Chondrocyte (in vitro differentiated cells): ENCODE measurements at regions not wholly inside any gene's neighbourhood (a gene's known extent, or its start where the extent isn't known, plus 50 kb on each side); places are given as distances from the start of the nearest gene placed in this dataset.

Source experiments
- DNase-seq: peaks from one replicate; pipeline ENCODE4 v3.0.0; 2021; ENCODE audit warnings: mixed read lengths, low spot score
- H3K27ac Mint-ChIP-seq: one replicate; pipeline ENCODE4 v1.8.0; 2021; ENCODE audit warnings: mild to moderate bottlenecking, moderate library complexity, mixed read lengths; ENCODE audit not compliant: unreplicated experiment
- H3K27me3 Mint-ChIP-seq: 2 replicates; pipeline ENCODE4 v1.8.0; 2021; ENCODE audit warnings: low read depth, mixed read lengths
- H3K36me3 Mint-ChIP-seq: 2 replicates; pipeline ENCODE4 v1.8.0; 2021; ENCODE audit warnings: low read depth, mixed read lengths
- H3K4me1 Mint-ChIP-seq: 2 replicates; pipeline ENCODE4 v1.8.0; 2021; ENCODE audit warnings: low read depth, mild to moderate bottlenecking, mixed read lengths
- H3K4me3 Mint-ChIP-seq: one replicate; pipeline ENCODE4 v1.8.0; 2021; ENCODE audit warnings: mild to moderate bottlenecking, moderate library complexity, mixed read lengths; ENCODE audit not compliant: unreplicated experiment
- H3K9me3 Mint-ChIP-seq: 2 replicates; pipeline ENCODE4 v1.8.0; 2021; ENCODE audit warnings: low read depth, mixed read lengths
- TF ChIP-seq, protein P1 (sequence below): fragments of 200-600 bp; sonication (generic); IDR thresholded peaks from 2 replicates; pipeline ENCODE4 v1.5.0; 2021; ENCODE audit warnings: antibody characterized with exemption, mild to moderate bottlenecking, moderate library complexity

DNA sequence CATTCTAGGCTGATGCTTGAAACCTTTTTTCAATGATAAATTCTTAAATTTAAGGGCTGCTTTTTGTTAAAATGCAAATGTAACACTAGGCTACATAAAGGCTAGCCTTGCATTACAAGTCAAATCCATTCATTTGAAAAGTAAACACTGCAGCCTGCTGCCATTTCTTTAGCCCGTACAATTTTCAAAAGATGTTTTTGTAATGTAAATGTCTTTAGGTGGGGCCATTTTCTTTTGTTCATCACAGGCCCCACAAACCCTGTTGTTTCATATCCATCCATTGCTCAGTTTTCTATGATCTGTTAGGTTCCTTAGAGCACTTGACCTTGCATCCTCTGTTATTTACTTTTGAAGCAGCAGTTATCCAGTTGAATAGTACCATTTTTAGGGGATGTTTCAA is 296.2 kb upstream of the AMOT start:
- H3K4me3 Mint-ChIP-seq, result no peak overlapping the region
- no peak for DNase-seq
- H3K36me3 Mint-ChIP-seq, result no peaks in the 10 kb centered on the region
- TF ChIP-seq, protein P1, sequence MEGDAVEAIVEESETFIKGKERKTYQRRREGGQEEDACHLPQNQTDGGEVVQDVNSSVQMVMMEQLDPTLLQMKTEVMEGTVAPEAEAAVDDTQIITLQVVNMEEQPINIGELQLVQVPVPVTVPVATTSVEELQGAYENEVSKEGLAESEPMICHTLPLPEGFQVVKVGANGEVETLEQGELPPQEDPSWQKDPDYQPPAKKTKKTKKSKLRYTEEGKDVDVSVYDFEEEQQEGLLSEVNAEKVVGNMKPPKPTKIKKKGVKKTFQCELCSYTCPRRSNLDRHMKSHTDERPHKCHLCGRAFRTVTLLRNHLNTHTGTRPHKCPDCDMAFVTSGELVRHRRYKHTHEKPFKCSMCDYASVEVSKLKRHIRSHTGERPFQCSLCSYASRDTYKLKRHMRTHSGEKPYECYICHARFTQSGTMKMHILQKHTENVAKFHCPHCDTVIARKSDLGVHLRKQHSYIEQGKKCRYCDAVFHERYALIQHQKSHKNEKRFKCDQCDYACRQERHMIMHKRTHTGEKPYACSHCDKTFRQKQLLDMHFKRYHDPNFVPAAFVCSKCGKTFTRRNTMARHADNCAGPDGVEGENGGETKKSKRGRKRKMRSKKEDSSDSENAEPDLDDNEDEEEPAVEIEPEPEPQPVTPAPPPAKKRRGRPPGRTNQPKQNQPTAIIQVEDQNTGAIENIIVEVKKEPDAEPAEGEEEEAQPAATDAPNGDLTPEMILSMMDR, result no peak
- H3K4me1 Mint-ChIP-seq, result no peaks in the 10 kb centered on the region
- no peaks in the 10 kb centered on the region for H3K27me3 Mint-ChIP-seq
- H3K27ac Mint-ChIP-seq, result no peak overlapping the region
- peaks cover 8% of the 10 kb centered on the region for H3K9me3 Mint-ChIP-seq

DNA sequence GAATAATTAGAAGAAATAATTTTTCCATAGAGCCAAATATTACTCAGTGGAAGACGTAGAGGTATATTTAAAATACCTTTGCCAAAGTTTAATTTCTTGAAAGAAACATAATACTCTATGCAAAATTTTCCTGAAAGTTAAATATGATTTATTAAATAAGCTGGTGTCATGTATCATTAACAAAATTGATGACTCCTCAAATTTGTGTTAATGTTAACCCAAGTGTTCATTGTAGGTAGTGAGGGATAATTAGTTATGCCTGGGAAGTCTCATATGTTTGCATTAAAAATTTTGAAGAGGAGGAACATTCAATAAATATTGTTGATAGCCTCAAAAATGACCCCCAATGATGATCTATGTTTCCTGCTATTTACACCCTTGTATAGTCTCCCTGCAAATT is 292.7 kb upstream of the AMOT start:
- peaks cover 8% of the 10 kb centered on the region for H3K9me3 Mint-ChIP-seq
- H3K4me1 Mint-ChIP-seq, result no peaks in the 10 kb centered on the region
- H3K27me3 Mint-ChIP-seq, result no peaks in the 10 kb centered on the region
- H3K27ac Mint-ChIP-seq, result no peak overlapping the region
- TF ChIP-seq, protein P1, result no peak
- H3K4me3 Mint-ChIP-seq, result no peak overlapping the region
- H3K36me3 Mint-ChIP-seq, result no peaks in the 10 kb centered on the region
- no peak for DNase-seq

DNA sequence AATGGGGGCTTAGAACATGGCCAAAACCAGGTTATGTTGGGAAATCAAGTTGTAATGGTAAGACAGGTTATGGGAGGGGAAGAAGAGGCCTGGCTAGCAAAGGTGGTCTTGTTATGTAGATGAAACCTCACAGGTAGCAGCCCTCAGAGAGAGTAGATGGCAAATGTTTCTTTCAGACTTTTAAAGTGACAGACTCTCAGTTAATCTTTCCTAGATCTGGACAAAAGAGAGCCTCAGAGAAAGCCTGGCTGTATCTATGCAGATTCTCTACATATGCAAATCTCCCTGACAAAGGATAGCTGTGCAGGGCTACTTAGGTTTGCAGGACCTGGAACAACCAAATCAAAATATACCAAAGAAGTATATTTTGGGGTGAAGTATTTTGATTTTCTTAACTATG is 284.1 kb upstream of the AMOT start:
- Mint-ChIP-seq H3K4me1 (no peaks in the 10 kb centered on the region), H3K4me3 (no peak overlapping the region), H3K9me3 (peaks cover 2% of the 10 kb centered on the region), H3K27ac (no peak overlapping the region), H3K36me3 (no peaks in the 10 kb centered on the region), H3K27me3 (peaks cover 4% of the 10 kb centered on the region)
- TF ChIP-seq, protein P1, result no peak
- DNase-seq, result no peak

DNA sequence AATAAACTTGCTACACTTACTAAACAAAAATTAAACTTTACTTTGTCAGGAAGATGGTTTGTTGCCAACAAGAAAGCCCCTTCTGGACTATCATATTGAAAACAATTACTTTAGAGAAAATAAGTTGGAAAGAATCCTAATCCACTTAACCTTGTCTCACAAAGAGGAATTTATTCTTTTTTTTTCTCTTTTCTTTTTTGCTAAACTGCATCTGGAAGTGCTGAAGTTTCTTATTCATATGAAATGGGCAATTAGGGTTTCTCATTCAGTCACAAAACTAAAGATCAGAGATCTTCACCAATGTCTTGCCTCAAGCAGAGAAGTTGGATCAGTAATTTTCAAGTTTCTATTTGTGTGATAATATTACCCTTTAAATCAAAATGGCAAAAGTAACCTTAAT is 234.9 kb upstream of the AMOT start:
- no peaks in the 10 kb centered on the region for H3K36me3 Mint-ChIP-seq
- no peak for DNase-seq
- H3K4me1 Mint-ChIP-seq, result no peaks in the 10 kb centered on the region
- no peak overlapping the region for H3K4me3 Mint-ChIP-seq
- no peak overlapping the region for H3K27ac Mint-ChIP-seq
- peaks cover 7% of the 10 kb centered on the region for H3K9me3 Mint-ChIP-seq
- no peaks in the 10 kb centered on the region for H3K27me3 Mint-ChIP-seq
- TF ChIP-seq, protein P1, result no peak

DNA sequence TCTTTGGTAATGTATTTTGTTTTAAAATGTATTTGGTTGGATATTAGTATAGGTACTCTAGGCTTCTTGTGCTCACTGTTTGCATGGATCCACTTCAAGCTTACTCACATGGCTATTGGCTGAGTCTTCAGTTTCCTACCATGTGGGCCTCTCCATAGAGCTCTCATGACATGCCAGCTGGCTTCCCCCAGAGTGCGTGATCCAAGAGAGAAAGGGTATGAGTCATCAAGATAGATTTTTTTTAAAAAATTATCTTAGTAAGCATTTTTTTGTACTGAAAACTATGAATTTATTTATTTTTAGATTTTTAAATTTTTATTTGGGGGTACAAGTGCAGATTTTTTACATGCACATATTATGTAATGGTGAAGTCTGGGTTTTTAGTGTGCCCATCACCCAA is 219.1 kb upstream of the AMOT start:
- H3K27me3 Mint-ChIP-seq, result no peaks in the 10 kb centered on the region
- no peak overlapping the region for H3K27ac Mint-ChIP-seq
- H3K9me3 Mint-ChIP-seq, result peaks cover 31% of the 10 kb centered on the region
- H3K36me3 Mint-ChIP-seq, result no peaks in the 10 kb centered on the region
- TF ChIP-seq, protein P1, result no peak
- no peak overlapping the region for H3K4me3 Mint-ChIP-seq
- no peak for DNase-seq
- H3K4me1 Mint-ChIP-seq, result no peaks in the 10 kb centered on the region
